Transverse colon (tissue), 3 donors: ENCODE measurements at regions not wholly inside any gene's neighbourhood (a gene's known extent, or its start where the extent isn't known, plus 50 kb on each side); places are given as distances from the start of the nearest gene placed in this dataset.

ENCODE experiments used
- POLR2A ChIP-seq: fragments of 450-650 bp; IDR thresholded peaks from one replicate; pipeline ENCODE4 v1.6.1; 2016; ENCODE audit warnings: antibody characterized with exemption, mild to moderate bottlenecking, moderate library complexity
- TF ChIP-seq, protein P1 (sequence below), 5 experiments: fragments of 200-600 bp in 3 of 5; fragments of 450-650 bp in 2 of 5; sonication (generic) in 3 of 5; IDR thresholded peaks; 1 replicate in 2 of 5; 2 replicates in 3 of 5; pipeline ENCODE4 v1.5.1; 2016 to 2017; ENCODE audit warnings: antibody characterized with exemption in 5 of 5, inconsistent platforms in 3 of 5, mild to moderate bottlenecking in 2 of 5, moderate library complexity in 1 of 5

DNA sequence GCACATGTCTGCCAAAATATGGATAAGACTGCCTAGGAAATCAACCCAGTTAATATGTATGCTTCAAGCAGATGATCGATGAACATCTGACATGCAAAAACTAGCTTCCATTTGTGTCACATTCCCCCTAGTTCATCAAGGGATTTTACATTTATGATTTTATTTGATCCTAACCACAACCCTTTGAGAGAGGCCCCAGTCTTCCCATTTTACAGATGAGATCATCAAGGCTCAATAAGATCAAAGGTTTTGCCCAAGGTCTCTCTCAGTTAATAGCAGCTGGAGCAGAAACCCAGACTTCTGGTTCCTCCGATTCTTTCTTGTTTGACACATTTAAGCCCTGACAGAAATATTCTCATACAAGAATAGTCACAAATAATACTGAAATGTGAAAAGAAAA is 107.7 kb upstream of the PPP2R5A start:
- no peak for TF ChIP-seq POLR2A
- TF ChIP-seq, protein P1, sequence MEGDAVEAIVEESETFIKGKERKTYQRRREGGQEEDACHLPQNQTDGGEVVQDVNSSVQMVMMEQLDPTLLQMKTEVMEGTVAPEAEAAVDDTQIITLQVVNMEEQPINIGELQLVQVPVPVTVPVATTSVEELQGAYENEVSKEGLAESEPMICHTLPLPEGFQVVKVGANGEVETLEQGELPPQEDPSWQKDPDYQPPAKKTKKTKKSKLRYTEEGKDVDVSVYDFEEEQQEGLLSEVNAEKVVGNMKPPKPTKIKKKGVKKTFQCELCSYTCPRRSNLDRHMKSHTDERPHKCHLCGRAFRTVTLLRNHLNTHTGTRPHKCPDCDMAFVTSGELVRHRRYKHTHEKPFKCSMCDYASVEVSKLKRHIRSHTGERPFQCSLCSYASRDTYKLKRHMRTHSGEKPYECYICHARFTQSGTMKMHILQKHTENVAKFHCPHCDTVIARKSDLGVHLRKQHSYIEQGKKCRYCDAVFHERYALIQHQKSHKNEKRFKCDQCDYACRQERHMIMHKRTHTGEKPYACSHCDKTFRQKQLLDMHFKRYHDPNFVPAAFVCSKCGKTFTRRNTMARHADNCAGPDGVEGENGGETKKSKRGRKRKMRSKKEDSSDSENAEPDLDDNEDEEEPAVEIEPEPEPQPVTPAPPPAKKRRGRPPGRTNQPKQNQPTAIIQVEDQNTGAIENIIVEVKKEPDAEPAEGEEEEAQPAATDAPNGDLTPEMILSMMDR (IDR thresholded peaks at IDR 0.05), result no peak
